ENCODE measurements at regions not wholly inside any gene's neighbourhood (a gene's known extent, or its start where the extent isn't known, plus 50 kb on each side); places are given as distances from the start of the nearest gene placed in this dataset.

DNA sequence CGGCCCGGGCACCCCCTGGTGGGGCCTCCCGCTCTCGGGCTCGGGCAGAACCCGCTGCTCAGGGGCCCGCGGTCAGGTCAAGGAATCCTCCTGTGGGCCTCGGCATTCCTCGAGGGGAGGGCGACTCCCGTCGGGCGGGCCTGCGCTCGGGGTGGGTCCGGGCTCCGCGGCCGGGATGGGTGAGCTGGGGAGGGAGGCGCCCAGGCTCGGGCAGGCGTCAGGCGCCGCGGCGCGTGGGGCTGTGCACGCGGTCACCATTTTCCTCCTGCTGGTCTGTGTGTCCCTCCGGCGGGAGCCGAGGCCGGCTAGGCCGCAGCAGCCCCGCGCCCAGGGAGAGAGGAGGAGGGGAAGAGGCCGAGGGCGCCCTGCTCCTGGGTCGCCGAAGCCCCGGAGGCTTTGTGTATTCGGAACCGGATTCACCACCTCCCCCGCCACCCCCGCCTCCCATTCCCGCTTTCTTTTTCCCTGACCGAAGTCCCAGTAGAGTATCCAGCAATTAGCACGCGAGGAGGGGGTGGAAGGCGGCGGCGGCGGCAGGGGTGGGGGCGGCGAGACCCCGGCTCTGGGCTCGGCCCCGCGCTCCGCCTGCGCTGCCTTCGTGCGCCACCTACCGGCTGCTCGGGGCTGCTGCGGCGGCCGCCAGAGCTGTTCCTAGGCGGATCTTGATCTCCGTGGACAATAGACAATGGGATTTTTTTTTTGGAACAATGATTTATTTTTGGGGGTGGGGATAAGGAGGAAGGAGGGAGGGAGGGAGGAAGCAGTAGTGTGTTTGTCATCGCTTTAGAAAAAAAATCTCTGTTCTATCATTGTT lies 99.0 kb upstream of the MAML3 start:
- no peak for TF ChIP-seq POLR2A (IDR thresholded peaks at IDR 0.05; ENCODE audit: low read depth, low read length)
- no peak for TF ChIP-seq POLR2AphosphoS5 (IDR thresholded peaks at IDR 0.05; ENCODE audit: low read depth, low read length)
- no peak for TF ChIP-seq POU2F2 (IDR thresholded peaks at IDR 0.05; ENCODE audit: low read depth, low read length)
- no peak for TF ChIP-seq PAX5 (IDR thresholded peaks at IDR 0.05; ENCODE audit: insufficient read depth, low read length, severe bottlenecking)
- no peak for TF ChIP-seq TAF1 (IDR thresholded peaks at IDR 0.05; ENCODE audit: low read depth, low read length)
- TF ChIP-seq SPI1 (IDR thresholded peaks at IDR 0.05; ENCODE audit: low read depth, low read length), result no peak
- peak; percentile 50 for DNase-seq (ENCODE audit: insufficient read length, low spot score)
- peak; percentile 75 for FAIRE-seq

DNA sequence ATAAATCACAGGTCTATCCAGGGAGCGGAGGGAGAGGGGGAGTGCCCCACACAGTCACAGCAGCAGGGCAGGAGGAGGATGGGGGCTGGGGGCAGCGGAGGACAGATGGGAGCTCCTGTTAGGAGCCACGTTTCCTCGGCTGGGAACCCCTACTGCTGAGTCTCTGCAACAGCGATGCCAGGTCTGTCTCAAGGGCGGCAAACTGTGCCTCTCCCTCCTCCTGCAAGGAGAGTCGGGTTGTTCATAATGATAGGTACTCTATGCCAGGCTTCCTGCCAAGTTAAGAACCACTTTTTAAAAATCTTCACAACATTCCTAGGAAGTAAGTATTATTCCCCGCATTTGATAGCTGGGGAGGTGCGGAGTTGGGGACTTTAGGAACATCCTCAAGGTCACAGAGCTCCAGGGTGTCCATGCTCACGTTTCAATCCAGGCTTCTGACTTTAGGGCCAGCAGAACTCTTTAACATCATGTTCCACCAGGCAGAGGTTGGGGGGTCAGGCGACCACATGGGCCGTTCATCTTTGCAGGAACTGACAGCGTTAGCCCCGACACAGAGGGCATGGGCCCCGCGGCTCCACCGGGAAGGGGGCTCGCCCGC lies 98.3 kb upstream of the MAML3 start:
- TF ChIP-seq TAF1 (IDR thresholded peaks at IDR 0.05; ENCODE audit: low read depth, low read length), result no peak
- TF ChIP-seq POLR2AphosphoS5 (IDR thresholded peaks at IDR 0.05; ENCODE audit: low read depth, low read length), result no peak
- TF ChIP-seq POU2F2 (IDR thresholded peaks at IDR 0.05; ENCODE audit: low read depth, low read length), result no peak
- no peak for TF ChIP-seq POLR2A (IDR thresholded peaks at IDR 0.05; ENCODE audit: low read depth, low read length)
- TF ChIP-seq PAX5 (IDR thresholded peaks at IDR 0.05; ENCODE audit: insufficient read depth, low read length, severe bottlenecking), result no peak
- TF ChIP-seq SPI1 (IDR thresholded peaks at IDR 0.05; ENCODE audit: low read depth, low read length), result no peak
- peak; percentile 16 for FAIRE-seq
- DNase-seq (ENCODE audit: insufficient read length, low spot score), result no peak

DNA sequence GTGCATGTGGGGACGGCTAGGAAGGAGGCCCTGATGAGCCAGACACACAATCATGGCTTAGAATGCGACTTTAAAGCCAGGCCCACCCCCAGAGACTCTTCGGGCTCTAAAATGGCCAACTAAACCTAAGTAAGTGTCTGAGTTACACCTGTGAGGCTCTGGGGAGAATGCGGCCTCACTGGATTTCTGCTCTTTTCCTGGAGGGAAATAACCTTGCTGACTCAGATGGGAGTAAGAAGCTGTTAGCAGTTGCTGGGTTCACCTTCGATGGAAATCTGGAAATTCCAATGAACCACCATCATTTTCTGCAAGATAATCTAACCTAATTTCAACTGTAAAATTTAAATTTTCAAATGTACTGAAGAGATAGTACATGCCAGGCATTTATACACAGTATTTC lies 97.6 kb upstream of the MAML3 start:
- DNase-seq (ENCODE audit: insufficient read length, low spot score), result no peak
- no peak for FAIRE-seq
- TF ChIP-seq POLR2A (IDR thresholded peaks at IDR 0.05; ENCODE audit: low read depth, low read length), result no peak
- TF ChIP-seq TAF1 (IDR thresholded peaks at IDR 0.05; ENCODE audit: low read depth, low read length), result no peak
- no peak for TF ChIP-seq SPI1 (IDR thresholded peaks at IDR 0.05; ENCODE audit: low read depth, low read length)
- TF ChIP-seq POLR2AphosphoS5 (IDR thresholded peaks at IDR 0.05; ENCODE audit: low read depth, low read length), result no peak
- no peak for TF ChIP-seq POU2F2 (IDR thresholded peaks at IDR 0.05; ENCODE audit: low read depth, low read length)
- TF ChIP-seq PAX5 (IDR thresholded peaks at IDR 0.05; ENCODE audit: insufficient read depth, low read length, severe bottlenecking), result no peak

DNA sequence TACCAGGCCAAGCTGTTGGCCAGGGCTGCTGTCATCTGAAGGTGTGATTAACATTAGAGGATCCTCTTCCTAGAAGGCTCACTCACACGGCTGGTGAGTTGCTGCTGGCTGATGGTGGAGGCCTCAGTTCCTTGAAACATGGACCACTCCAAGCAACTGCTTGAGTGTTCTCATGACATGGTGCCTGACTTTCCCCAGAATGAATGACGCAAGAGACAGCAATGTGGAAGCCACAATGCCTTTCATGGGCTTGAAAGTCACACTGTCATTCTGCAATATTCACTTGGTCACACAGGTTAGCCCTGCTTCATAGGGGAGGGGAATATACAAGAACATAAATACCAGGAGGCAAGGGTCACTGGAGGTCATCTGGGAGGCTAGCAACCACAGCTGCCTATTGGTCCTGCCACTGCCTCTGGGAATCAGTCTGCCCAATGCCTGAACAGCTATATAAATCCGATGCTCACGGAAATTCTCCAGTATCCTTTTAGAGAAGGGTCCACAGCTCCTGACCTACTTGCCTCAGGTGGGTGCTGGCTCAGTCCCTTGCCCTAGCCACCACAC lies 97.1 kb upstream of the MAML3 start:
- no peak for FAIRE-seq
- no peak for TF ChIP-seq PAX5 (IDR thresholded peaks at IDR 0.05; ENCODE audit: insufficient read depth, low read length, severe bottlenecking)
- no peak for TF ChIP-seq TAF1 (IDR thresholded peaks at IDR 0.05; ENCODE audit: low read depth, low read length)
- no peak for TF ChIP-seq SPI1 (IDR thresholded peaks at IDR 0.05; ENCODE audit: low read depth, low read length)
- no peak for TF ChIP-seq POLR2A (IDR thresholded peaks at IDR 0.05; ENCODE audit: low read depth, low read length)
- no peak for TF ChIP-seq POU2F2 (IDR thresholded peaks at IDR 0.05; ENCODE audit: low read depth, low read length)
- no peak for TF ChIP-seq POLR2AphosphoS5 (IDR thresholded peaks at IDR 0.05; ENCODE audit: low read depth, low read length)
- DNase-seq (ENCODE audit: insufficient read length, low spot score), result no peak

DNA sequence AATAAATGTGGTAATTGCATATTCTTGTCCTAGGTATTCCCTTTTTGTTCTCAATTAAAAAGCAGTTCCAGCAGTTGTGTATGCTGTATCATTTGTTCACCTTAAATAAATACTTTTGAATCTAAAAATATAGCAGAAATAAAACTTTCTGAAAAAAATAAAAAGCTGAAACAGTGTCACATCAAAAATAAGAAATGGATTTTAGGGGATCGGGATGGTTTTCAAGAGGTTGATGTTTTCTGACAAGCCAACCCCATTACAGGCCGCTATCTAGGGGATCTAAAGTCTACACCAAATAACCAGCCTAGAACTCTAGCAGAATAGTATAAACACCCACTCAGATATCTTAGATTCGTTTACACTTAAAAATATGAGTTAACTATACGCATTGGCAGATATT lies 95.4 kb upstream of the MAML3 start:
- no peak for TF ChIP-seq TAF1 (IDR thresholded peaks at IDR 0.05; ENCODE audit: low read depth, low read length)
- no peak for DNase-seq (ENCODE audit: insufficient read length, low spot score)

DNA sequence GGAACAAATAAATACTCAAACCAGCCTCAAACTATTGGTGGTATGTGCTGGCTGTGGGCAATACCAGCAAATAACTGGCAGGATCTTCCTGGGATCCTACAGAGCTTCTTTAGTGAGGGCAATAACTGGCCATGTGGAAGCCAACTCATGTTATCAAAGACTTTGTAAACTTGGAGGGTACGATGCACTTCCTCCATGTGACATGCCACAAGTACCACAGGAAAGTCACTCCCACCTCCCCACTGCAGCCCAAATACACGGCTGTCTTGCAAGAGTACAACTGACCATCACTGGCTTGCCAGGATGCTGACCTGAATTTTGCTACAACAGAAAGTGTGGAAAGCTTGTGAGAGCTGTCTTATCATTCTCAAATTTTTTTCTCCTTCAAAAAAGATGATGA lies 93.3 kb upstream of the MAML3 start:
- TF ChIP-seq POLR2AphosphoS5 (IDR thresholded peaks at IDR 0.05; ENCODE audit: low read depth, low read length) (no peak), POU2F2 (IDR thresholded peaks at IDR 0.05; ENCODE audit: low read depth, low read length) (no peak), POLR2A (IDR thresholded peaks at IDR 0.05; ENCODE audit: low read depth, low read length) (no peak)
- FAIRE-seq, result no peak
- no peak for DNase-seq (ENCODE audit: insufficient read length, low spot score)

More for the DNA sequence above, 95.4 kb upstream of the MAML3 start:
- FAIRE-seq, result no peak

DNA sequence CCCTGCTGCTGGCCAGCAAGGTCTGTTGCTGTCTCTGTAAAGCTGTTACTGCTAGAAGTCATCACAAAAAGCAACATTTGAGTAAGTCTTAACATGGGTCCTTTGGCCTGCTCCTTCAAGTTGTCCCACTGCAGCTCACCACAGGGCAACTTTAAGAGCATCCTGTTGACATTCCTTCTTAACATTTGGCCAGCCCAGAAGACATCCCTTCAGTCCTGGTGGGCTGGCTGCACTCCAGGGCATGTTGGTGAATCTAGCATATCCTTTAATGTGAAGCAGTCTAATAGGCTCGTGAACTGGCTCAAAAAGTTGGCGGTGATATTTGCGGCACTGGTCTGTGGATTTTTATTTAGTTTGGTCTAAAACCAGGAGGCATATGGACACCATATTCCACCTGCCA lies 92.2 kb upstream of the MAML3 start:
- TF ChIP-seq PAX5 (IDR thresholded peaks at IDR 0.05; ENCODE audit: insufficient read depth, low read length, severe bottlenecking) (no peak), POU2F2 (IDR thresholded peaks at IDR 0.05; ENCODE audit: low read depth, low read length) (no peak), TAF1 (IDR thresholded peaks at IDR 0.05; ENCODE audit: low read depth, low read length) (no peak), SPI1 (IDR thresholded peaks at IDR 0.05; ENCODE audit: low read depth, low read length) (no peak), POLR2AphosphoS5 (IDR thresholded peaks at IDR 0.05; ENCODE audit: low read depth, low read length) (no peak), POLR2A (IDR thresholded peaks at IDR 0.05; ENCODE audit: low read depth, low read length) (no peak)
- no peak for DNase-seq (ENCODE audit: insufficient read length, low spot score)
- FAIRE-seq, result no peak

DNA sequence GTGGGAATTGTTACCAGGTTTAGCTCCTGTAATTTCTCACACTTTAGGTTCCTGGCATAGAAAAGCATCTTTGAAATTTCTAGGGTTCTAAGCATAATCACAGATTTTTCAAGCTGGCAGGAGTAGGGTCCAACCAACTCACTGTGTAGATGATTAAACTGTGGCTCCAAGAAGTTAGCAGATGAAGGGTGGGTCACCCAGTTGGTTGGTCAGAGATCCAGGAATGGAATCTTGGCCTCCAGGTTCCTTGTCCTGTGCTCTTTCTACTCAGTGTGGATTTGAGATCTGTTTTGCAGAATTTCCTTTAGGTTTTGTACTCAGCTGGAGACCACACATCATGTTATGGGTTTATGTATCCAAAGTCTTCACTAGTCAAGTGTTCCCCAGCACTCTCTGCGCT lies 90.3 kb upstream of the MAML3 start:
- TF ChIP-seq POLR2A (IDR thresholded peaks at IDR 0.05; ENCODE audit: low read depth, low read length), result no peak
- TF ChIP-seq TAF1 (IDR thresholded peaks at IDR 0.05; ENCODE audit: low read depth, low read length), result no peak
- no peak for TF ChIP-seq POU2F2 (IDR thresholded peaks at IDR 0.05; ENCODE audit: low read depth, low read length)
- TF ChIP-seq SPI1 (IDR thresholded peaks at IDR 0.05; ENCODE audit: low read depth, low read length), result no peak
- no peak for TF ChIP-seq POLR2AphosphoS5 (IDR thresholded peaks at IDR 0.05; ENCODE audit: low read depth, low read length)
- no peak for TF ChIP-seq PAX5 (IDR thresholded peaks at IDR 0.05; ENCODE audit: insufficient read depth, low read length, severe bottlenecking)
- FAIRE-seq (no peak), DNase-seq (ENCODE audit: insufficient read length, low spot score) (no peak)

DNA sequence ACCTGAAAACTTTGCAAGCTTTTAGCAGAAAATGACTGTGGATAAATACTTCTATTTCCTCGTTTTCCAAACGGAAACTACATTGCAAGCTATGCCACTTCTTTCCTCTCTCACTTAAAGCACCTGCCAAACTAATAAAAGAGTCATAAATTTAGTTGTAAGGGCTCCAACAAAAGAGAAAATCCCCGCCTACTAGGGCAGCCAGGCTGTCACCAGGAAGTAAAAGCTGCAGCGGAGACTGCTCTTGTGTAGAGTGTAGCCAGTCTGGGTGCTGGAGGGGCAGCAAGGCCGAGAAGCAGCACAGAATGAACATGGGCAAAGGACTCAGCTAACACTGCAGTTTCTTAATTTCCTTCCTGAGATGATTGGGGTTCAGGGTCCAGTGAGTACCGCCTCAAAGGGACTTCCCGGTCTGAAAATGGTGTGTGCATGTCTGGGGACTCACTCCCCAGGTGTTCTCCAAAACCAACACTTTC lies 89.3 kb upstream of the MAML3 start:
- no peak for DNase-seq (ENCODE audit: insufficient read length, low spot score)
- FAIRE-seq, result peak; percentile 75
- TF ChIP-seq POU2F2 (IDR thresholded peaks at IDR 0.05; ENCODE audit: low read depth, low read length), result no peak
- TF ChIP-seq PAX5 (IDR thresholded peaks at IDR 0.05; ENCODE audit: insufficient read depth, low read length, severe bottlenecking), result peak; percentile 30
- no peak for TF ChIP-seq POLR2AphosphoS5 (IDR thresholded peaks at IDR 0.05; ENCODE audit: low read depth, low read length)

Data from GM12891 (cell line).